ENCODE measurements at regions not wholly inside any gene's neighbourhood (a gene's known extent, or its start where the extent isn't known, plus 50 kb on each side); places are given as distances from the start of the nearest gene placed in this dataset.

DNA sequence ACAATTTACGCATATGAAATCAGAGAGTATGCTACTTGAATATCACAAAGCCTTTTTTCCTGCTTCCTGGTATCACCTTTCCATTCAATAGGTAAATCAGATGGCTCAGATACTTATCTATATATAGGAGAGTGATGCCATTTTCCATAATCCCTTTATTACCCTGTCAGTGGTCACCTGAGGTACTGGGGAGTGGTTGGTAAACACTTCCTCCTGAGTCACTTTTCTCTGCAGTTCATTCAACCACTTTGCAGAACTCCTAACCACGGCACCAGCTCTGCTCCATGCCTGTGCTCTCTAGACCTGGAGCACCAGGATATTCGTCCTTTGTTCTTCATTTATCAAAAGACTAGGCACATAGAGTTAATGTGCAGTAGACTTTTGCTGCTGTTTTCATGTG, 748.5 kb upstream of the KLHL1 start:
- no peaks in the 10 kb centered on the region for H3K9me3 ChIP-seq
- H3K27me3 ChIP-seq: no peaks in the 10 kb centered on the region
- H3K27ac ChIP-seq: peak overlapping the region in 2 of 4 donors; percentile 34 to 68
- no peaks in the 10 kb centered on the region for H3K36me3 ChIP-seq
- peak; percentile 44 for DNase-seq
- WGBS, 2 donors (ENCODE audit: low coverage in 1 of 2): 24 to 46% methylated on average over 3 of the region's 3 CpGs
- intact Hi-C loops (cut with DNase I; ENCODE audit: low total_unique reads) (no loop called here), in situ Hi-C loops (cut with MboI; ENCODE audit: low pct_ligation_motif_present in 1 of 4, low pct_unique_long_range_greater_than_20kb in 1 of 4, low sequenced_read_pairs in 3 of 4) (no loop called here)
- H3K4me1 ChIP-seq: no peaks in the 10 kb centered on the region
- no peak overlapping the region for H3K4me3 ChIP-seq
- TF ChIP-seq EP300 (IDR thresholded peaks at IDR 0.05; ENCODE audit: low read depth) (no peak), POLR2AphosphoS5 (IDR thresholded peaks at IDR 0.05) (peak in 1 of 3 donors; percentile 79)

DNA sequence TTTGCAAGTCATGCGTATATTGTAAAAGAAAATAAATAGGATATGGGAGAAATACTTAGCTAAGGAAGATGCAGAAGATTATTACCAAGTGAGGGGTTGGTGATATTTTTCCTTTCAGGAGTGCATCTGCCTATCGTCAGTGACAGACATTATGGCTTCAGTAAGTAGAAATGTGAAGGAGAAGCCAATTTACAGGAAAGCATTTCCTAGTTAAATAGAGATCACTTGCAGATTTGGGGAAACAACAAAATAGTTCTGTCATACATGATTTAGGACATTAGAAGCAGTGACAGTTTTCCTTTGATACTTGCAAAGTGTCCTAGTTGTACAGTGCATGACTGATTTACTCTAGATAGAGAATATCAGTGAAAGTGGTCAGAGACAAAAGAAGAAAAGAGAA, 747.8 kb upstream of the KLHL1 start:
- Histone ChIP-seq H3K9me3 (no peaks in the 10 kb centered on the region), H3K36me3 (no peaks in the 10 kb centered on the region), H3K4me1 (no peaks in the 10 kb centered on the region), H3K27ac (peak overlapping the region in 1 of 4 donors; percentile 54), H3K27me3 (no peaks in the 10 kb centered on the region), H3K4me3 (no peak overlapping the region)
- in situ Hi-C loops (cut with MboI; ENCODE audit: low pct_ligation_motif_present in 1 of 4, low pct_unique_long_range_greater_than_20kb in 1 of 4, low sequenced_read_pairs in 3 of 4): no loop called here
- TF ChIP-seq POLR2AphosphoS5 (IDR thresholded peaks at IDR 0.05): no peak
- TF ChIP-seq POLR2A (IDR thresholded peaks at IDR 0.05): no peak
- TF ChIP-seq, protein P1, sequence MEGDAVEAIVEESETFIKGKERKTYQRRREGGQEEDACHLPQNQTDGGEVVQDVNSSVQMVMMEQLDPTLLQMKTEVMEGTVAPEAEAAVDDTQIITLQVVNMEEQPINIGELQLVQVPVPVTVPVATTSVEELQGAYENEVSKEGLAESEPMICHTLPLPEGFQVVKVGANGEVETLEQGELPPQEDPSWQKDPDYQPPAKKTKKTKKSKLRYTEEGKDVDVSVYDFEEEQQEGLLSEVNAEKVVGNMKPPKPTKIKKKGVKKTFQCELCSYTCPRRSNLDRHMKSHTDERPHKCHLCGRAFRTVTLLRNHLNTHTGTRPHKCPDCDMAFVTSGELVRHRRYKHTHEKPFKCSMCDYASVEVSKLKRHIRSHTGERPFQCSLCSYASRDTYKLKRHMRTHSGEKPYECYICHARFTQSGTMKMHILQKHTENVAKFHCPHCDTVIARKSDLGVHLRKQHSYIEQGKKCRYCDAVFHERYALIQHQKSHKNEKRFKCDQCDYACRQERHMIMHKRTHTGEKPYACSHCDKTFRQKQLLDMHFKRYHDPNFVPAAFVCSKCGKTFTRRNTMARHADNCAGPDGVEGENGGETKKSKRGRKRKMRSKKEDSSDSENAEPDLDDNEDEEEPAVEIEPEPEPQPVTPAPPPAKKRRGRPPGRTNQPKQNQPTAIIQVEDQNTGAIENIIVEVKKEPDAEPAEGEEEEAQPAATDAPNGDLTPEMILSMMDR (IDR thresholded peaks at IDR 0.05): no peak
- no peak for TF ChIP-seq EP300 (IDR thresholded peaks at IDR 0.05; ENCODE audit: low read depth)
- intact Hi-C loops (cut with DNase I; ENCODE audit: low total_unique reads): no loop called here
- DNase-seq: no peak
- 69 to 79% methylated on average over 2 of the region's 2 CpGs for WGBS, 2 donors (ENCODE audit: low coverage in 1 of 2)

DNA sequence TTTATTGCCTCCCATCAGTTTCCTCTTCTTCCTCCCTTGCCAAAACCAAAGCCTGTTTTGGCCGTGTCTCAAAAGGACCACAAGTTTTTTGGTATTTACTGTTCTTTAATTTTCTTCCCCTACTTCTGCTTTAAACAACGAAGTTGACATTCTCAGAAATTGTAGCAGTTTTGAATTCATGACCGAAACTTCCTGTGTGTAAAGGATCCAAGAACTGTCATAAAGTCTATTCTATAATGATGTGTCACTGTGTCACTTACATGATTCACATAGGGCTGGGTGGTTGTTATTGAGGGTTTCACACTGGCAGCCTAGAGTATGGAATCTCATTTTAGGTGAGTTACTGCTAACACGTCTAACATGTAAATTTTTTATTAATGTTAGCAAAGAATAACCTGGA, 741.0 kb upstream of the KLHL1 start:
- no peak overlapping the region for H3K27ac ChIP-seq
- no peak for TF ChIP-seq EP300 (IDR thresholded peaks at IDR 0.05; ENCODE audit: low read depth)
- no peak for TF ChIP-seq POLR2AphosphoS5 (IDR thresholded peaks at IDR 0.05)
- TF ChIP-seq, protein P1 (IDR thresholded peaks at IDR 0.05): no peak
- no peak for TF ChIP-seq POLR2A (IDR thresholded peaks at IDR 0.05)
- no peaks in the 10 kb centered on the region for H3K27me3 ChIP-seq
- DNase-seq: no peak
- no peaks in the 10 kb centered on the region for H3K36me3 ChIP-seq
- intact Hi-C loops (cut with DNase I; ENCODE audit: low total_unique reads): no loop called here
- no peak overlapping the region for H3K4me3 ChIP-seq
- 21 to 38% methylated on average over 4 of the region's 4 CpGs for WGBS, 2 donors (ENCODE audit: low coverage in 1 of 2)
- in situ Hi-C loops (cut with MboI; ENCODE audit: low pct_ligation_motif_present in 1 of 4, low pct_unique_long_range_greater_than_20kb in 1 of 4, low sequenced_read_pairs in 3 of 4): no loop called here
- no peaks in the 10 kb centered on the region for H3K4me1 ChIP-seq
- no peaks in the 10 kb centered on the region for H3K9me3 ChIP-seq

DNA sequence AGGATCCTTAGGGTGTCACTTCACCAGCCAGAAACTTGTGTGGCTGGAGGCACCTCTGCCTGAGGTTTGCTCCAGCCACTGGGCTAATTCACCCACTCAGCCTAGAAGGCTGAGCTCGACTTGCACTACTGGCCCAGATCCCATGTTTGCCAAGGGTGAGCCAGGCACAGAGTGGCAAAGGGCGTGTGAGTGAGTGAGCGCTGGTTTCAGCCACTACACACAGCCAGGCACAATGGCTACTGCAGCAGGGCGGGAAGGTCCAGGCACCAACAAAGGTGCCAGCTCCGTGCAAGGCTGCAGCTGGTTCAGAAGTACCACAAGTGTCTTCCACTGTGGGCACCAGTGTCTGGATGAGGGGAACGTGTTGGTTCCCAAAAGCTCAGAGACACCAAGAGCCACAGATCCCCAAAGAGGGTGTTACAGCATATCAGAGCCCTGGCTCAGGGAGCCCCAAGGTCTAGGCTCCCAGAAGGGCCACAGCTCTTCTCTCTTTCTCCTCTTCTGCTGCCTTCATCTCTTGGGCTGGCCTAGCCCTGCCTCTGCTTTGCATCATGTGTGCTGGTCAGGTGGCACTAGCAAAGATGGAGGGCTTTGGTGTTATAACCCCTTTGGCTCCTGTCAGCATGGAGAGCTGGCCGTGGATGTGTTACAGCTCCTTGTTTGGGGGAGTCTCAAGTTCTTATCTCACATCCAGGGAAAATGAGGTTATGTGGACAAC, 736.3 kb upstream of the KLHL1 start:
- peak; percentile 62 for DNase-seq
- intact Hi-C loops (cut with DNase I; ENCODE audit: low total_unique reads): no loop called here
- no peaks in the 10 kb centered on the region for H3K4me1 ChIP-seq
- H3K27me3 ChIP-seq: no peaks in the 10 kb centered on the region
- H3K9me3 ChIP-seq: no peaks in the 10 kb centered on the region
- no peak overlapping the region for H3K4me3 ChIP-seq
- no peaks in the 10 kb centered on the region for H3K36me3 ChIP-seq
- WGBS, 2 donors (ENCODE audit: low coverage in 1 of 2): 60 to 66% methylated on average over 1 to 6 of the region's 7 CpGs
- in situ Hi-C loops (cut with MboI; ENCODE audit: low pct_ligation_motif_present in 1 of 4, low pct_unique_long_range_greater_than_20kb in 1 of 4, low sequenced_read_pairs in 3 of 4): no loop called here
- peak overlapping the region in 1 of 4 donors; percentile 29 for H3K27ac ChIP-seq
- TF ChIP-seq, protein P1 (IDR thresholded peaks at IDR 0.05): no peak
- TF ChIP-seq POLR2AphosphoS5 (IDR thresholded peaks at IDR 0.05) (no peak), POLR2A (IDR thresholded peaks at IDR 0.05) (no peak), EP300 (IDR thresholded peaks at IDR 0.05; ENCODE audit: low read depth) (no peak)
